B cell (primary cell): ENCODE measurements at regions not wholly inside any gene's neighbourhood (a gene's known extent, or its start where the extent isn't known, plus 50 kb on each side); places are given as distances from the start of the nearest gene placed in this dataset.

ENCODE experiments used
- ATAC-seq: fragments of 200-7000 bp; cut with Tn5 transposase; one replicate; pipeline ENCODE4 v1.10.0; 2021; ENCODE audit warnings: low read depth, mild to moderate bottlenecking, moderate number of reproducible peaks, moderate library complexity
- CTCF ChIA-PET: fragments of 350-600 bp; sonication (Branson Sonifier 250); formaldehyde crosslinking; loops from one replicate; lab custom pipeline; 2021; ENCODE audit warnings: antibody characterized with exemption, inconsistent platforms; lab: Charles Lee
- POLR2A ChIA-PET: fragments of 350-600 bp; sonication (Branson Sonifier 250); formaldehyde crosslinking; loops from one replicate; lab custom pipeline; 2021; ENCODE audit warnings: antibody characterized with exemption; lab: Charles Lee
- DNase-seq: peaks from one replicate; pipeline ENCODE4 v3.0.0; 2013
- H2AFZ ChIP-seq: 2 replicates; pipeline ENCODE4 v1.6.1; 2012; ENCODE audit warnings: mild to moderate bottlenecking, low read depth, low read length; ENCODE audit not compliant: insufficient read depth, poor library complexity, severe bottlenecking
- H3K27ac ChIP-seq, 2 donors: 1 replicate in 1 of 2; 2 replicates in 1 of 2; pipeline ENCODE4 v1.5.1; 2012 to 2013; ENCODE audit warnings: low read length in 2 of 2, mild to moderate bottlenecking in 2 of 2, moderate library complexity in 1 of 2
- H3K27me3 ChIP-seq, 4 experiments: fragments of 200-600 bp in 1 of 4; sonication (generic) in 1 of 4; replicated peaks in 1 of 4; 1 replicate in 2 of 4; 2 replicates in 2 of 4; pipeline versions ENCODE4 v1.6.1 to v1.7.0; 2013 to 2016; ENCODE audit warnings: low read length in 3 of 4, mild to moderate bottlenecking in 2 of 4, mixed read lengths in 1 of 4, moderate library complexity in 1 of 4; ENCODE audit not compliant: insufficient read depth in 4 of 4, control insufficient read depth in 3 of 4; ENCODE audit errors: control extremely low read depth in 1 of 4
- H3K36me3 ChIP-seq, 2 experiments: replicated peaks in 1 of 2; 1 replicate in 1 of 2; 2 replicates in 1 of 2; pipeline versions ENCODE4 v1.6.1 to v1.7.1; 2013; ENCODE audit warnings: low read length in 1 of 2; ENCODE audit not compliant: insufficient read depth in 2 of 2, control insufficient read depth in 1 of 2; ENCODE audit errors: control extremely low read depth in 1 of 2, extremely low read depth in 1 of 2
- H3K4me1 ChIP-seq, 2 donors: fragments of 200-600 bp in 1 of 2; sonication (generic) in 1 of 2; 1 replicate in 1 of 2; 2 replicates in 1 of 2; pipeline versions ENCODE4 v1.5.1 to v1.6.1; 2013 to 2017; ENCODE audit warnings: low read length in 2 of 2; ENCODE audit not compliant: control insufficient read depth in 2 of 2, insufficient read depth in 2 of 2
- H3K4me2 ChIP-seq: replicated peaks from 2 replicates; pipeline ENCODE3; 2012; ENCODE audit warnings: mild to moderate bottlenecking, low read depth, low read length; ENCODE audit not compliant: poor library complexity, severe bottlenecking
- H3K4me3 ChIP-seq, 5 experiments: fragments of 200-600 bp in 1 of 5; sonication (generic) in 1 of 5; 1 replicate in 3 of 5; 2 replicates in 2 of 5; pipeline versions ENCODE4 v1.5.1 to v1.7.0; 2011 to 2016; ENCODE audit warnings: low read length in 4 of 5, mild to moderate bottlenecking in 4 of 5, low read depth in 2 of 5, control low read depth in 1 of 5, moderate library complexity in 1 of 5; ENCODE audit not compliant: insufficient read depth in 1 of 5; ENCODE audit errors: control extremely low read depth in 1 of 5, extremely low read depth in 1 of 5
- H3K79me2 ChIP-seq: fragments of 200-600 bp; sonication (generic); one replicate; pipeline ENCODE4 v1.6.0; 2016; ENCODE audit warnings: low read length; ENCODE audit not compliant: control insufficient read depth, insufficient read depth
- H3K9ac ChIP-seq: fragments of 200-600 bp; sonication (generic); 2 replicates; pipeline ENCODE4 v1.6.1; 2017; ENCODE audit warnings: mild to moderate bottlenecking, low read length, moderate library complexity
- H3K9me3 ChIP-seq, 3 donors: one replicate each; pipeline versions ENCODE4 v1.6.1 to v1.7.1; 2013; ENCODE audit warnings: low read length in 2 of 3; ENCODE audit not compliant: control insufficient read depth in 2 of 3, insufficient read depth in 1 of 3; ENCODE audit errors: control extremely low read depth in 1 of 3
- H4K20me1 ChIP-seq: 2 replicates; pipeline ENCODE4 v1.6.0; 2012; ENCODE audit warnings: mild to moderate bottlenecking, low read length; ENCODE audit not compliant: insufficient read depth, control insufficient read depth, poor library complexity, severe bottlenecking
- H3K27ac Mint-ChIP-seq: one replicate; pipeline ENCODE4 v1.8.0; 2021; ENCODE audit warnings: mixed read lengths
- H3K27me3 Mint-ChIP-seq: one replicate; pipeline ENCODE4 v1.8.0; 2021; ENCODE audit warnings: mixed read lengths
- H3K4me1 Mint-ChIP-seq: one replicate; pipeline ENCODE4 v1.8.0; 2021; ENCODE audit warnings: mixed read lengths
- H3K4me3 Mint-ChIP-seq: one replicate; pipeline ENCODE4 v1.8.0; 2021; ENCODE audit warnings: mixed read lengths
- H3K9me3 Mint-ChIP-seq: one replicate; pipeline ENCODE4 v1.8.0; 2022; ENCODE audit warnings: mixed read lengths; ENCODE audit not compliant: insufficient read depth
- CTCF ChIP-seq: fragments of 200-600 bp; IDR thresholded peaks from one replicate; pipeline ENCODE4 v1.8.0; 2022; ENCODE audit warnings: antibody characterized with exemption, mild to moderate bottlenecking
- EZH2 ChIP-seq: IDR thresholded peaks from 2 replicates; pipeline ENCODE4 v1.6.1; 2012; ENCODE audit warnings: borderline replicate concordance, low read depth, mild to moderate bottlenecking, moderate library complexity, low read length; ENCODE audit not compliant: insufficient read depth, poor library complexity, severe bottlenecking
- WGBS: methylation state at CpG from one replicate; pipeline ENCODE4 v1.1.5; 2013; ENCODE audit warnings: missing lambda C conversion rate; ENCODE audit not compliant: insufficient coverage; 5-methylcytosine and 5-hydroxymethylcytosine counted together
- intact Hi-C: fragments of 100-400 bp; cut with micrococcal nuclease; formaldehyde crosslinking; loops from one replicate; pipeline ENCODE4 v1.10.0; 2022

- H2AFZ ChIP-seq: no peak overlapping the region
- H3K4me1 ChIP-seq: no peaks in the 10 kb centered on the region
- DNase-seq (no peak), ATAC-seq (no peak)
- H3K9ac ChIP-seq: no peak overlapping the region
- H3K79me2 ChIP-seq: no peaks in the 10 kb centered on the region
- no peaks in the 10 kb centered on the region for H3K4me1 Mint-ChIP-seq
- no peak overlapping the region for H3K4me3 ChIP-seq
- H3K9me3 Mint-ChIP-seq: no peaks in the 10 kb centered on the region
- H3K36me3 ChIP-seq: no peaks in the 10 kb centered on the region
- no peak overlapping the region for H3K4me3 Mint-ChIP-seq
- intact Hi-C loops: no loop called here
- H3K27ac Mint-ChIP-seq: no peak overlapping the region
- POLR2A ChIA-PET: no interaction called here
- H3K27ac ChIP-seq: no peak overlapping the region
- TF ChIP-seq EZH2: no peak
- TF ChIP-seq CTCF: no peak
- H3K4me2 ChIP-seq: no peak overlapping the region
- WGBS: 66% methylated on average over 2 of the region's 4 CpGs
- H3K9me3 ChIP-seq: peaks cover 0 to 7% (median 0%) of the 10 kb centered on the region in 3 donors
- CTCF ChIA-PET: no interaction called here
- no peaks in the 10 kb centered on the region for H3K27me3 Mint-ChIP-seq
- no peaks in the 10 kb centered on the region for H4K20me1 ChIP-seq
- no peaks in the 10 kb centered on the region for H3K27me3 ChIP-seq
These were observed 145.3 kb upstream of the RRP15 start for GRCh38 chr1:218139761-218140160.

GRCh38 chr1:218156595-218156994, 128.5 kb upstream of the RRP15 start:
- intact Hi-C loops: no loop called here
- CTCF ChIA-PET: no interaction called here
- WGBS: 15% methylated on average over 14 of the region's 15 CpGs

More at GRCh38 chr1:218156595-218156994, 128.5 kb upstream of the RRP15 start:
- POLR2A ChIA-PET: no interaction called here
- Mint-ChIP-seq H3K27ac (no peak overlapping the region), H3K4me3 (no peak overlapping the region), H3K9me3 (peaks cover 2% of the 10 kb centered on the region), H3K4me1 (no peaks in the 10 kb centered on the region), H3K27me3 (peaks cover 40% of the 10 kb centered on the region)
- H3K79me2 ChIP-seq: no peaks in the 10 kb centered on the region
- no peaks in the 10 kb centered on the region for H3K9me3 ChIP-seq
- H3K27ac ChIP-seq: no peak overlapping the region
- ATAC-seq (no peak), DNase-seq (no peak)
- H3K9ac ChIP-seq: no peak overlapping the region
- H3K4me2 ChIP-seq: no peak overlapping the region
- H3K36me3 ChIP-seq: no peaks in the 10 kb centered on the region
- no peak overlapping the region for H2AFZ ChIP-seq
- H3K27me3 ChIP-seq: peaks cover 0 to 18% (median 4%) of the 10 kb centered on the region in 4 experiments
- no peaks in the 10 kb centered on the region for H4K20me1 ChIP-seq
- TF ChIP-seq CTCF (no peak), EZH2 (no peak)
- H3K4me3 ChIP-seq: no peak overlapping the region
- no peaks in the 10 kb centered on the region for H3K4me1 ChIP-seq
